RWPE1 (cell line): ENCODE measurements at regions not wholly inside any gene's neighbourhood (a gene's known extent, or its start where the extent isn't known, plus 50 kb on each side); places are given as distances from the start of the nearest gene placed in this dataset.

ENCODE experiments used
- CTCF ChIA-PET: fragments of 350-600 bp; sonication (Branson Sonifier 250); formaldehyde crosslinking; extraction: SDS; loops from one replicate; lab custom pipeline; 2021; lab: Yijun Ruan, JAX
- POLR2A ChIA-PET: fragments of 400-600 bp; formaldehyde crosslinking; extraction: SDS; loops from one replicate; lab custom pipeline; 2020; ENCODE audit warnings: antibody characterized with exemption; ENCODE audit not compliant: low non-redundant PET; lab: Yijun Ruan, JAX
- DNase-seq: peaks from one replicate; pipeline ENCODE4 v3.0.0; 2012; ENCODE audit warnings: low spot score
- H3K27ac ChIP-seq: fragments of 450-650 bp; 2 replicates; pipeline ENCODE4 v1.5.1; 2017
- CTCF ChIP-seq: fragments of 450-650 bp; conservative IDR thresholded peaks from 2 replicates; pipeline ENCODE4 v1.5.1; 2017; ENCODE audit warnings: low read depth, mild to moderate bottlenecking

GRCh38 chr2:226636586-226636985, 163.0 kb downstream of the IRS1 start:
- ChIA-PET CTCF (no interaction called here), POLR2A (no interaction called here)
- DNase-seq, result no peak
- TF ChIP-seq CTCF, result no peak
- H3K27ac ChIP-seq, result no peak overlapping the region

- no peak for TF ChIP-seq CTCF
- H3K27ac ChIP-seq, result no peak overlapping the region
- ChIA-PET CTCF (interaction anchor here (0.6 kb wide), 2 partner anchors 378 to 1978 kb away, joined by 3 to 4 read pairs; no protein-coding TSS in a partner anchor), POLR2A (no interaction called here)
- no peak for DNase-seq
Observed at GRCh38 chr2:226634943-226635604, 164.5 kb downstream of the IRS1 start.

GRCh38 chr2:226631671-226632070, 167.9 kb downstream of the IRS1 start:
- no peak for TF ChIP-seq CTCF
- ChIA-PET CTCF (no interaction called here), POLR2A (no interaction called here)
- DNase-seq, result no peak
- H3K27ac ChIP-seq, result no peak overlapping the region

GRCh38 chr2:226631187-226631586, 168.4 kb downstream of the IRS1 start:
- DNase-seq, result no peak
- POLR2A ChIA-PET, result no interaction called here
- TF ChIP-seq CTCF, result no peak
- CTCF ChIA-PET, result no interaction called here
- no peak overlapping the region for H3K27ac ChIP-seq

- TF ChIP-seq CTCF, result no peak
- DNase-seq, result no peak
- POLR2A ChIA-PET, result no interaction called here
- no peak overlapping the region for H3K27ac ChIP-seq
- CTCF ChIA-PET, result no interaction called here
Observed at GRCh38 chr2:226625946-226626345, 173.7 kb downstream of the IRS1 start.

- CTCF ChIA-PET, result interaction anchor here (0.6 to 0.7 kb wide), 2 partner anchors 406 to 1561 kb away, joined by 4 to 5 read pairs; no protein-coding TSS in a partner anchor
- DNase-seq, result no peak
- POLR2A ChIA-PET, result no interaction called here
- no peak overlapping the region for H3K27ac ChIP-seq
- no peak for TF ChIP-seq CTCF
Observed at GRCh38 chr2:226623587-226624368, 175.8 kb downstream of the IRS1 start.
